GM21825 (cell line): ENCODE measurements at regions not wholly inside any gene's neighbourhood (a gene's known extent, or its start where the extent isn't known, plus 50 kb on each side); places are given as distances from the start of the nearest gene placed in this dataset.

Experiments
- ATAC-seq: cut with Tn5 transposase; IDR thresholded peaks from one replicate; pipeline ENCODE4 v1.9.1; 2021; ENCODE audit warnings: mild to moderate bottlenecking, moderate library complexity; ENCODE audit not compliant: unreplicated experiment

- no peak for ATAC-seq
These were observed 230.0 kb downstream of the ALDH8A1 start for GRCh38 chr6:134719911-134720310.

GRCh38 chr6:134719286-134719685, 230.6 kb downstream of the ALDH8A1 start:
- no peak for ATAC-seq

- ATAC-seq, result no peak
These were observed 235.2 kb downstream of the ALDH8A1 start for GRCh38 chr6:134714679-134715078.

- ATAC-seq, result no peak
These were observed 235.8 kb downstream of the ALDH8A1 start for GRCh38 chr6:134714113-134714512.

GRCh38 chr6:134712311-134712710, 237.6 kb downstream of the ALDH8A1 start:
- no peak for ATAC-seq

- ATAC-seq, result no peak
These were observed 241.8 kb downstream of the ALDH8A1 start for GRCh38 chr6:134708079-134708478.

- no peak for ATAC-seq
These were observed 242.4 kb downstream of the ALDH8A1 start for GRCh38 chr6:134707342-134708031.

- ATAC-seq, result no peak
These were observed 243.1 kb downstream of the ALDH8A1 start for GRCh38 chr6:134706806-134707205.

GRCh38 chr6:134706153-134706552, 243.7 kb downstream of the ALDH8A1 start:
- ATAC-seq, result no peak

GRCh38 chr6:134703206-134703605, 246.7 kb downstream of the ALDH8A1 start:
- no peak for ATAC-seq

GRCh38 chr6:134702279-134702678, 247.6 kb downstream of the ALDH8A1 start:
- no peak for ATAC-seq

- no peak for ATAC-seq
These were observed 248.6 kb downstream of the ALDH8A1 start for GRCh38 chr6:134701301-134701700.

GRCh38 chr6:134698228-134698627, 251.7 kb downstream of the ALDH8A1 start:
- ATAC-seq, result no peak

GRCh38 chr6:134692008-134692407, 257.9 kb downstream of the ALDH8A1 start:
- no peak for ATAC-seq

GRCh38 chr6:134691180-134691579, 258.7 kb downstream of the ALDH8A1 start:
- ATAC-seq, result no peak

GRCh38 chr6:134690048-134690447, 259.9 kb downstream of the ALDH8A1 start:
- no peak for ATAC-seq

- no peak for ATAC-seq
These were observed 260.3 kb downstream of the ALDH8A1 start for GRCh38 chr6:134689641-134690040.

GRCh38 chr6:134689177-134689576, 260.7 kb downstream of the ALDH8A1 start:
- ATAC-seq, result no peak

GRCh38 chr6:134686071-134686470, 263.8 kb downstream of the ALDH8A1 start:
- no peak for ATAC-seq

- no peak for ATAC-seq
These were observed 265.5 kb downstream of the ALDH8A1 start for GRCh38 chr6:134684423-134684795.

- ATAC-seq, result no peak
These were observed 266.0 kb downstream of the ALDH8A1 start for GRCh38 chr6:134683783-134684422.

- ATAC-seq, result no peak
These were observed 269.5 kb downstream of the ALDH8A1 start for GRCh38 chr6:134680433-134680832.

- ATAC-seq, result no peak
These were observed 269.9 kb downstream of the ALDH8A1 start for GRCh38 chr6:134680021-134680420.
